NCI-H82 treated with DMSO at 0.1 percent for 48 hours (cell line): ENCODE measurements at regions not wholly inside any gene's neighbourhood (a gene's known extent, or its start where the extent isn't known, plus 50 kb on each side); places are given as distances from the start of the nearest gene placed in this dataset.

ENCODE experiments used
- DNase-seq: peaks from one replicate; lab custom pipeline; 2025; ENCODE audit not compliant: unreplicated experiment; lab: John Stamatoyannopoulos, UW

GRCh38 chr2:111632661-111633060, 251.3 kb downstream of the ANAPC1 start:
- DNase-seq, result no peak

GRCh38 chr2:111633189-111633588, 250.8 kb downstream of the ANAPC1 start:
- no peak for DNase-seq

GRCh38 chr2:111633643-111634042, 250.3 kb downstream of the ANAPC1 start:
- DNase-seq, result no peak

- no peak for DNase-seq
Observed at GRCh38 chr2:111634050-111634794, 249.8 kb downstream of the ANAPC1 start.

GRCh38 chr2:111634995-111635538, 248.9 kb downstream of the ANAPC1 start:
- DNase-seq, result no peak

- no peak for DNase-seq
Observed at GRCh38 chr2:111636905-111637304, 247.1 kb downstream of the ANAPC1 start.

- DNase-seq, result no peak
Observed at GRCh38 chr2:111638274-111638877, 245.6 kb downstream of the ANAPC1 start.

GRCh38 chr2:111640480-111640879, 243.5 kb downstream of the ANAPC1 start:
- DNase-seq, result no peak

- no peak for DNase-seq
Observed at GRCh38 chr2:111642586-111643327, 241.2 kb downstream of the ANAPC1 start.

- DNase-seq, result no peak
Observed at GRCh38 chr2:111643759-111644158, 240.2 kb downstream of the ANAPC1 start.

- DNase-seq, result no peak
Observed at GRCh38 chr2:111647359-111647758, 236.6 kb downstream of the ANAPC1 start.

- DNase-seq, result no peak
Observed at GRCh38 chr2:111652038-111652437, 232.0 kb downstream of the ANAPC1 start.

- no peak for DNase-seq
Observed at GRCh38 chr2:111652681-111653080, 231.3 kb downstream of the ANAPC1 start.

- no peak for DNase-seq
Observed at GRCh38 chr2:111653103-111653624, 230.8 kb downstream of the ANAPC1 start.

- DNase-seq, result no peak
Observed at GRCh38 chr2:111653913-111654312, 230.1 kb downstream of the ANAPC1 start.

- no peak for DNase-seq
Observed at GRCh38 chr2:111654829-111655228, 229.2 kb downstream of the ANAPC1 start.

- DNase-seq, result no peak
Observed at GRCh38 chr2:111656436-111656835, 227.6 kb downstream of the ANAPC1 start.

GRCh38 chr2:111656894-111657293, 227.1 kb downstream of the ANAPC1 start:
- DNase-seq, result no peak

GRCh38 chr2:111657351-111657975, 226.5 kb downstream of the ANAPC1 start:
- no peak for DNase-seq

- DNase-seq, result no peak
Observed at GRCh38 chr2:111659361-111660333, 224.3 kb downstream of the ANAPC1 start.
